ENCODE measurements at regions not wholly inside any gene's neighbourhood (a gene's known extent, or its start where the extent isn't known, plus 50 kb on each side); places are given as distances from the start of the nearest gene placed in this dataset.

DNA sequence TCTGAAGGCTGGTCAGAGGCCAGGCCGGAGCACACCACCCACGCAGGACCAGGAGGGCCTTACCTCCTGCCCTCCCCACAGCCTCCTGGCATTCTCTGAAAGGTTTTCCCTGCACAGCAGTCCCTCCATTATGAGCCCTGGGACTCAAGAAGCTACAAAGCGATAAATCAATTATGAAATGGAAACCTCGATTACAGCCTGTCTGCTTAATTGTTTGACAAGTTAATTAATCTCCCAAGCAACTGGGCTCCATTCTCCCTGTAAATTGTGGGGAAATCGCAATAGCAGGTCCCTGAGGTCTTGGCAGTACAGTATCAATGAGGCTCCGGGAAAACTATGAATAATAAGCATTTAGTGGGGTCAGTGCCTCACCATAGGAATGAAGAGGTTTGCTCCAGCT is 683.5 kb downstream of the NTRK3 start:
- H3K27ac ChIP-seq (ENCODE audit: extremely low read depth, low read depth, low read length), result no peak overlapping the region
- ChIA-PET CTCF (interaction anchor here (1.2 kb wide), 1 partner anchor 32 kb away, joined by 3 read pairs; no protein-coding TSS in a partner anchor), POLR2A (no interaction called here)

DNA sequence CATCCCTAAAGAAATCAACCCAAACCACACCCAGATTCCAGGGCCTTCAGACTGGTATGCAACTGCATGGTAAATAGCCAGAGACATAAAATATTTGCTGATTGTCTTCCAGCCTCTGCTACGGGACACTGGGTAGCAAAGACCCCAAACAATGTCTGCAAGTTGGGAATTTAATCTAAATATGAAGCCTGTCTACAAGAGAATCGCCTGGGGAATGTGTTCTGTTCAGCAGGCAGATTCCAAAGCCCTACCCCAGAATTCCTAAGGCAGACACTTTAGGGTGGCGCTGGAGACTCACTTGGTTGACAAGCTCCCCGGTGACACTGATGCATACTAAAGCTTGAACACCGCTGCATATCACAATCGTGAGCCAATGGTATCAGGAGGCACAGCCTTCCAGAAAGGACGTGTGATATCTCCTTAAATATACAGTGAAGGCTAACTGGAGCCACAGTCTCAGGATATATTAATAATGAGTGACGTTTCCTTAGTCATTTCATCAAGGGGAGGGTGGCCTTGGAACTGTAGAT is 684.1 kb downstream of the NTRK3 start:
- no peaks in the 10 kb centered on the region for H3K4me1 ChIP-seq (ENCODE audit: control insufficient read depth, insufficient read depth, low read length)
- no peak overlapping the region for H3K4me3 ChIP-seq (ENCODE audit: low read depth, low read length)
- H3K27ac ChIP-seq (ENCODE audit: extremely low read depth, low read depth, low read length), result no peak overlapping the region
- no peaks in the 10 kb centered on the region; a peak in 1 of 3 replicates for H3K36me3 ChIP-seq (ENCODE audit: control insufficient read depth in 2 of 2, insufficient read depth in 1 of 2, low read length in 2 of 2)
- ChIA-PET POLR2A (no interaction called here), CTCF (interaction anchor here (0.6 to 1.2 kb wide), 2 partner anchors 32 to 1620 kb away, joined by 3 read pairs; no protein-coding TSS in a partner anchor)
- H3K9me3 ChIP-seq (ENCODE audit: control insufficient read depth, insufficient read depth, low read depth, low read length), result no peaks in the 10 kb centered on the region
- TF ChIP-seq ZNF274 (IDR thresholded peaks at IDR 0.05; ENCODE audit: low read length) (no peak), ZNF274 (tag by site-specific recombination; IDR thresholded peaks at IDR 0.05; ENCODE audit: borderline replicate concordance) (no peak), ZNF140 (tag by site-specific recombination; IDR thresholded peaks at IDR 0.05) (no peak), ZNF175 (tag by site-specific recombination; IDR thresholded peaks at IDR 0.05) (no peak), ZNF223 (tag by site-specific recombination; IDR thresholded peaks at IDR 0.05) (no peak), ZNF785 (tag by site-specific recombination; IDR thresholded peaks at IDR 0.05) (no peak), ZNF394 (tag by site-specific recombination; IDR thresholded peaks at IDR 0.05; ENCODE audit: borderline replicate concordance) (no peak), ZFP41 (tag by site-specific recombination; IDR thresholded peaks at IDR 0.05; ENCODE audit: borderline replicate concordance) (no peak), IKZF3 (tag by site-specific recombination; IDR thresholded peaks at IDR 0.05) (no peak), ZSCAN23 (tag by site-specific recombination; IDR thresholded peaks at IDR 0.05) (no peak), ZNF138 (tag by site-specific recombination; IDR thresholded peaks at IDR 0.05; ENCODE audit: borderline replicate concordance) (no peak), ZNF350 (tag by site-specific recombination; IDR thresholded peaks at IDR 0.05) (no peak), ZNF391 (tag by site-specific recombination; IDR thresholded peaks at IDR 0.05; ENCODE audit: borderline replicate concordance, low read depth) (no peak), SCRT1 (tag by site-specific recombination; IDR thresholded peaks at IDR 0.05; ENCODE audit: borderline replicate concordance) (no peak), ZNF239 (tag by site-specific recombination; IDR thresholded peaks at IDR 0.05) (no peak)
- TF ChIP-seq, protein P1, sequence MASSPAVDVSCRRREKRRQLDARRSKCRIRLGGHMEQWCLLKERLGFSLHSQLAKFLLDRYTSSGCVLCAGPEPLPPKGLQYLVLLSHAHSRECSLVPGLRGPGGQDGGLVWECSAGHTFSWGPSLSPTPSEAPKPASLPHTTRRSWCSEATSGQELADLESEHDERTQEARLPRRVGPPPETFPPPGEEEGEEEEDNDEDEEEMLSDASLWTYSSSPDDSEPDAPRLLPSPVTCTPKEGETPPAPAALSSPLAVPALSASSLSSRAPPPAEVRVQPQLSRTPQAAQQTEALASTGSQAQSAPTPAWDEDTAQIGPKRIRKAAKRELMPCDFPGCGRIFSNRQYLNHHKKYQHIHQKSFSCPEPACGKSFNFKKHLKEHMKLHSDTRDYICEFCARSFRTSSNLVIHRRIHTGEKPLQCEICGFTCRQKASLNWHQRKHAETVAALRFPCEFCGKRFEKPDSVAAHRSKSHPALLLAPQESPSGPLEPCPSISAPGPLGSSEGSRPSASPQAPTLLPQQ (tag by site-specific recombination; IDR thresholded peaks at IDR 0.05), result no peak
- TF ChIP-seq, protein P2, sequence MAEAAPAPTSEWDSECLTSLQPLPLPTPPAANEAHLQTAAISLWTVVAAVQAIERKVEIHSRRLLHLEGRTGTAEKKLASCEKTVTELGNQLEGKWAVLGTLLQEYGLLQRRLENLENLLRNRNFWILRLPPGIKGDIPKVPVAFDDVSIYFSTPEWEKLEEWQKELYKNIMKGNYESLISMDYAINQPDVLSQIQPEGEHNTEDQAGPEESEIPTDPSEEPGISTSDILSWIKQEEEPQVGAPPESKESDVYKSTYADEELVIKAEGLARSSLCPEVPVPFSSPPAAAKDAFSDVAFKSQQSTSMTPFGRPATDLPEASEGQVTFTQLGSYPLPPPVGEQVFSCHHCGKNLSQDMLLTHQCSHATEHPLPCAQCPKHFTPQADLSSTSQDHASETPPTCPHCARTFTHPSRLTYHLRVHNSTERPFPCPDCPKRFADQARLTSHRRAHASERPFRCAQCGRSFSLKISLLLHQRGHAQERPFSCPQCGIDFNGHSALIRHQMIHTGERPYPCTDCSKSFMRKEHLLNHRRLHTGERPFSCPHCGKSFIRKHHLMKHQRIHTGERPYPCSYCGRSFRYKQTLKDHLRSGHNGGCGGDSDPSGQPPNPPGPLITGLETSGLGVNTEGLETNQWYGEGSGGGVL (tag by site-specific recombination; IDR thresholded peaks at IDR 0.05), result no peak

More for the DNA sequence above, 683.5 kb downstream of the NTRK3 start:
- TF ChIP-seq ZNF707 (tag by site-specific recombination; IDR thresholded peaks at IDR 0.05), result no peak
- TF ChIP-seq ZNF514 (tag by site-specific recombination; IDR thresholded peaks at IDR 0.05), result no peak
- no peak for TF ChIP-seq BCL11A (tag by site-specific recombination; IDR thresholded peaks at IDR 0.05; ENCODE audit: low read depth)
- TF ChIP-seq TCF7L2 (IDR thresholded peaks at IDR 0.05; ENCODE audit: borderline replicate concordance, low read depth, low read length), result no peak
- no peak for TF ChIP-seq ZBTB7A (tag by site-specific recombination; IDR thresholded peaks at IDR 0.05; ENCODE audit: low read depth)
- TF ChIP-seq ZNF174 (tag by site-specific recombination; IDR thresholded peaks at IDR 0.05), result no peak
- no peak for TF ChIP-seq SETDB1 (IDR thresholded peaks at IDR 0.05; ENCODE audit: insufficient read length, low read length)
- TF ChIP-seq ZNF76 (tag by site-specific recombination; IDR thresholded peaks at IDR 0.05; ENCODE audit: borderline replicate concordance, low read depth), result no peak
- no peak for TF ChIP-seq SP2 (tag by site-specific recombination; IDR thresholded peaks at IDR 0.05)
- TF ChIP-seq ZNF624 (tag by site-specific recombination; IDR thresholded peaks at IDR 0.05), result no peak
- TF ChIP-seq ZFP3 (tag by site-specific recombination; IDR thresholded peaks at IDR 0.05; ENCODE audit: low read depth), result no peak
- no peak for TF ChIP-seq GFI1B (tag by site-specific recombination; IDR thresholded peaks at IDR 0.05)
- TF ChIP-seq MEIS1 (CRISPR knock-in tag; IDR thresholded peaks at IDR 0.05; ENCODE audit: borderline replicate concordance), result no peak
- Histone ChIP-seq H3K36me3 (ENCODE audit: control insufficient read depth in 2 of 2, insufficient read depth in 1 of 2, low read length in 2 of 2) (no peaks in the 10 kb centered on the region; a peak in 1 of 3 replicates), H3K4me3 (ENCODE audit: low read depth, low read length) (no peak overlapping the region), H3K4me1 (ENCODE audit: control insufficient read depth, insufficient read depth, low read length) (no peaks in the 10 kb centered on the region), H3K9me3 (ENCODE audit: control insufficient read depth, insufficient read depth, low read depth, low read length) (no peaks in the 10 kb centered on the region)
